DMS79 treated with DMSO at 0.1 percent for 48 hours (cell line): ENCODE measurements at regions not wholly inside any gene's neighbourhood (a gene's known extent, or its start where the extent isn't known, plus 50 kb on each side); places are given as distances from the start of the nearest gene placed in this dataset.
"Not testable (repeated sequence)": the region's sequence is repeated elsewhere in the genome, so short reads cannot be mapped to it uniquely, and the experiment has no call there.

ENCODE experiments used
- DNase-seq: peaks from one replicate; lab custom pipeline; 2025; lab: John Stamatoyannopoulos, UW

- DNase-seq, result no peak
These were observed 78.9 kb upstream of the ZNF91 start for GRCh38 chr19:23474172-23474571.

- peak; percentile 63 for DNase-seq
These were observed 75.7 kb upstream of the ZNF91 start for GRCh38 chr19:23470873-23471545.

GRCh38 chr19:23464349-23464748, 69.1 kb upstream of the ZNF91 start:
- not testable (repeated sequence) for DNase-seq

- DNase-seq, result no peak
These were observed 65.8 kb upstream of the ZNF91 start for GRCh38 chr19:23461120-23461519.

GRCh38 chr19:23460656-23461055, 65.4 kb upstream of the ZNF91 start:
- DNase-seq, result no peak
